ENCODE measurements at regions not wholly inside any gene's neighbourhood (a gene's known extent, or its start where the extent isn't known, plus 50 kb on each side); places are given as distances from the start of the nearest gene placed in this dataset.

- TF ChIP-seq CTCF (IDR thresholded peaks at IDR 0.05; ENCODE audit: low read length): no peak
- no peak for TF ChIP-seq EZH2 (optimal IDR thresholded peaks at IDR 0.05; ENCODE audit: low read depth, low read length)
- no peak for TF ChIP-seq EZH2phosphoT487 (IDR thresholded peaks at IDR 0.05; ENCODE audit: low read length)
Measured at GRCh38 chr3:72418856-72419255, 429.4 kb downstream of the SHQ1 start.
